H9 (cell line): ENCODE measurements at regions not wholly inside any gene's neighbourhood (a gene's known extent, or its start where the extent isn't known, plus 50 kb on each side); places are given as distances from the start of the nearest gene placed in this dataset.

ENCODE experiments used
- DNase-seq: peaks from one replicate; pipeline ENCODE4 v3.0.0-alpha.2; 2017
- H2AFZ ChIP-seq: one replicate; pipeline ENCODE4 v1.6.1; 2013; ENCODE audit warnings: mild to moderate bottlenecking, low read length, control low read depth, moderate library complexity
- H2AK5ac ChIP-seq: 2 replicates; pipeline ENCODE4 v1.6.1; 2013; ENCODE audit warnings: low read length, control low read depth, mixed read lengths; ENCODE audit not compliant: insufficient read length
- H2BK120ac ChIP-seq: one replicate; pipeline ENCODE4 v1.6.1; 2013; ENCODE audit warnings: low read depth, mild to moderate bottlenecking, low read length, control low read depth, inconsistent platforms; ENCODE audit not compliant: poor library complexity, severe bottlenecking
- H2BK12ac ChIP-seq: 2 replicates; pipeline ENCODE4 v1.6.1; 2013; ENCODE audit warnings: low read length, control low read depth, mixed read lengths, low read depth; ENCODE audit not compliant: insufficient read length
- H2BK15ac ChIP-seq: 2 replicates; pipeline ENCODE4 v1.6.1; 2013; ENCODE audit warnings: low read depth, low read length, control low read depth
- H2BK20ac ChIP-seq: one replicate; pipeline ENCODE4 v1.6.1; 2013; ENCODE audit warnings: low read depth, mild to moderate bottlenecking, low read length, control low read depth, inconsistent platforms; ENCODE audit not compliant: poor library complexity, severe bottlenecking
- H2BK5ac ChIP-seq: 2 replicates; pipeline ENCODE4 v1.6.1; 2013; ENCODE audit warnings: low read length, control low read depth, mixed read lengths; ENCODE audit not compliant: insufficient read length
- H3K14ac ChIP-seq: 2 replicates; pipeline ENCODE4 v1.6.1; 2013; ENCODE audit warnings: low read length, control low read depth; ENCODE audit not compliant: insufficient read depth
- H3K18ac ChIP-seq: 2 replicates; pipeline ENCODE4 v1.6.1; 2013; ENCODE audit warnings: low read depth, mild to moderate bottlenecking, mixed read lengths, low read length, control low read depth; ENCODE audit not compliant: insufficient read length
- H3K23ac ChIP-seq: 2 replicates; pipeline ENCODE4 v1.6.1; 2013; ENCODE audit warnings: low read length, control low read depth, mixed read lengths, low read depth; ENCODE audit not compliant: insufficient read length
- H3K23me2 ChIP-seq: 2 replicates; pipeline ENCODE4 v1.6.1; 2013; ENCODE audit warnings: low read depth, mild to moderate bottlenecking, mixed read lengths, low read length, control low read depth; ENCODE audit not compliant: insufficient read length, poor library complexity, severe bottlenecking
- H3K27ac ChIP-seq: 2 replicates; pipeline ENCODE4 v1.5.1; 2013; ENCODE audit warnings: low read length, control low read depth, mixed read lengths, low read depth; ENCODE audit not compliant: insufficient read length
- H3K27me3 ChIP-seq: 2 replicates; pipeline ENCODE4 v1.6.1; 2013; ENCODE audit warnings: low read length, control low read depth, inconsistent platforms; ENCODE audit not compliant: insufficient read depth
- H3K4ac ChIP-seq: 2 replicates; pipeline ENCODE4 v1.6.1; 2013; ENCODE audit warnings: low read depth, mild to moderate bottlenecking, control low read depth, inconsistent platforms, low read length, moderate library complexity
- H3K4me1 ChIP-seq: 2 replicates; pipeline ENCODE4 v1.6.1; 2013; ENCODE audit warnings: low read length, control low read depth, inconsistent platforms; ENCODE audit not compliant: insufficient read depth
- H3K4me2 ChIP-seq: 2 replicates; pipeline ENCODE4 v1.6.1; 2013; ENCODE audit warnings: low read length, control low read depth, mixed read lengths; ENCODE audit not compliant: insufficient read length, insufficient read depth
- H3K56ac ChIP-seq: 2 replicates; pipeline ENCODE4 v1.6.1; 2013; ENCODE audit warnings: low read depth, mild to moderate bottlenecking, mixed read lengths, low read length, control low read depth; ENCODE audit not compliant: insufficient read length
- H3K79me1 ChIP-seq: 2 replicates; pipeline ENCODE4 v1.6.1; 2013; ENCODE audit warnings: low read depth, mild to moderate bottlenecking, moderate library complexity, low read length, control low read depth, inconsistent platforms; ENCODE audit not compliant: insufficient read depth, poor library complexity, severe bottlenecking
- H3K79me2 ChIP-seq: 2 replicates; pipeline ENCODE4 v1.6.1; 2013; ENCODE audit warnings: low read length, control low read depth, inconsistent platforms; ENCODE audit not compliant: insufficient read depth
- H3K9ac ChIP-seq: 2 replicates; pipeline ENCODE4 v1.6.1; 2013; ENCODE audit warnings: low read length, control low read depth, mixed read lengths; ENCODE audit not compliant: insufficient read length; ENCODE audit errors: extremely low read depth
- H3K9me3 ChIP-seq: one replicate; pipeline ENCODE4 v1.6.1; 2013; ENCODE audit warnings: low read depth, low read length, inconsistent platforms; ENCODE audit not compliant: control insufficient read depth
- H3T11ph ChIP-seq: one replicate; pipeline ENCODE4 v1.6.1; 2013; ENCODE audit warnings: mild to moderate bottlenecking, low read length, control low read depth, inconsistent platforms
- H4K20me1 ChIP-seq: one replicate; pipeline ENCODE4 v1.6.1; 2013; ENCODE audit not compliant: control insufficient read depth, insufficient read length, insufficient read depth
- H4K5ac ChIP-seq: 2 replicates; pipeline ENCODE4 v1.6.1; 2013; ENCODE audit warnings: low read depth, mild to moderate bottlenecking, mixed read lengths, low read length, control low read depth; ENCODE audit not compliant: insufficient read length
- H4K8ac ChIP-seq: replicated peaks from 2 replicates; pipeline ENCODE4 v1.6.1; 2013; ENCODE audit warnings: low read length, control low read depth, mixed read lengths, low read depth; ENCODE audit not compliant: insufficient read length
- H4K91ac ChIP-seq: 2 replicates; pipeline ENCODE4 v1.6.1; 2013; ENCODE audit warnings: low read depth, mild to moderate bottlenecking, moderate library complexity, mixed read lengths, low read length, control low read depth; ENCODE audit not compliant: insufficient read length
- H3K27ac Mint-ChIP-seq, 3 experiments: 2 replicates in 2 of 3; 3 replicates in 1 of 3; pipeline ENCODE4 v1.8.0; 2020 to 2021; ENCODE audit warnings: mixed read lengths in 3 of 3, mild to moderate bottlenecking in 1 of 3, moderate library complexity in 1 of 3
- H3K27me3 Mint-ChIP-seq: 2 replicates; pipeline ENCODE4 v1.8.0; 2021; ENCODE audit warnings: low read depth, mild to moderate bottlenecking, moderate library complexity, mixed read lengths
- H3K36me3 Mint-ChIP-seq, 3 experiments: 2 replicates in 2 of 3; 3 replicates in 1 of 3; pipeline ENCODE4 v1.8.0; 2020 to 2021; ENCODE audit warnings: low read depth in 3 of 3, mixed read lengths in 3 of 3; ENCODE audit not compliant: insufficient read depth in 1 of 3
- H3K4me1 Mint-ChIP-seq, 2 experiments: 2 replicates each; pipeline ENCODE4 v1.8.0; 2020; ENCODE audit warnings: mixed read lengths in 2 of 2
- H3K4me3 Mint-ChIP-seq, 2 experiments: 2 replicates in 1 of 2; 3 replicates in 1 of 2; pipeline ENCODE4 v1.8.0; 2020 to 2021; ENCODE audit warnings: mild to moderate bottlenecking in 2 of 2, mixed read lengths in 2 of 2, moderate library complexity in 1 of 2
- H3K9me3 Mint-ChIP-seq, 2 experiments: 2 replicates in 1 of 2; 3 replicates in 1 of 2; pipeline ENCODE4 v1.8.0; 2020; ENCODE audit warnings: mild to moderate bottlenecking in 2 of 2, mixed read lengths in 2 of 2, moderate library complexity in 1 of 2
- CTCF ChIP-seq: fragments of 200-600 bp; sonication (generic); conservative IDR thresholded peaks from 3 replicates; pipeline ENCODE4 v1.8.0; 2021; ENCODE audit warnings: antibody characterized with exemption, mild to moderate bottlenecking
- WGBS: extraction: QIAGEN DNeasy Blood & Tissue Kit; methylation state at CpG from one replicate; pipeline ENCODE4 v1.1.7; 2013; ENCODE audit warnings: missing lambda C conversion rate, low lambda C conversion rate, mixed read lengths; ENCODE audit not compliant: insufficient read length; ENCODE audit errors: extremely low coverage; 5-methylcytosine and 5-hydroxymethylcytosine counted together

GRCh38 chr4:41832961-41833360, 84.4 kb upstream of the PHOX2B start:
- Histone ChIP-seq H3K23ac (no peak overlapping the region), H4K5ac (no peak overlapping the region), H3K79me1 (no peaks in the 10 kb centered on the region), H4K91ac (no peak overlapping the region), H4K20me1 (no peaks in the 10 kb centered on the region), H3K23me2 (no peaks in the 10 kb centered on the region), H2AK5ac (no peak overlapping the region), H2AFZ (no peak overlapping the region), H3K27me3 (no peaks in the 10 kb centered on the region), H2BK5ac (no peak overlapping the region), H2BK20ac (no peak overlapping the region), H3K27ac (no peak overlapping the region), H4K8ac (no peak overlapping the region), H2BK120ac (no peak overlapping the region), H3K4ac (no peak overlapping the region), H3K9me3 (no peaks in the 10 kb centered on the region), H3K4me2 (no peak overlapping the region), H2BK15ac (no peak overlapping the region), H3K9ac (no peak overlapping the region), H3K79me2 (no peaks in the 10 kb centered on the region), H3T11ph (no peak overlapping the region), H3K14ac (no peak overlapping the region), H3K56ac (no peak overlapping the region), H3K18ac (no peak overlapping the region), H2BK12ac (no peak overlapping the region), H3K4me1 (no peaks in the 10 kb centered on the region)
- Mint-ChIP-seq H3K9me3 (peaks cover 0 to 3% of the 10 kb centered on the region in 2 experiments; a peak in 2 of 5 replicates), H3K27ac (no peak overlapping the region), H3K27me3 (peaks cover 42% of the 10 kb centered on the region), H3K4me1 (no peaks in the 10 kb centered on the region), H3K4me3 (no peak overlapping the region), H3K36me3 (no peaks in the 10 kb centered on the region)
- no peak for DNase-seq
- no CpG with 5 or more reads among the region's 1 CpG for WGBS
- TF ChIP-seq CTCF: no peak
